Endodermal cell (in vitro differentiated cells): ENCODE measurements at regions not wholly inside any gene's neighbourhood (a gene's known extent, or its start where the extent isn't known, plus 50 kb on each side); places are given as distances from the start of the nearest gene placed in this dataset.
"Not testable (repeated sequence)": the region's sequence is repeated elsewhere in the genome, so short reads cannot be mapped to it uniquely, and the experiment has no call there.

ENCODE experiments used
- DNase-seq: peaks from one replicate; pipeline ENCODE4 v3.0.0-alpha.2; 2017
- H3K27ac ChIP-seq: 2 replicates; pipeline ENCODE4 v1.5.1; 2013; ENCODE audit warnings: mild to moderate bottlenecking, low read depth, low read length, moderate library complexity
- H3K27me3 ChIP-seq: 2 replicates; pipeline ENCODE4 v1.6.1; 2013; ENCODE audit warnings: mild to moderate bottlenecking, low read length, moderate library complexity; ENCODE audit not compliant: insufficient read depth, control insufficient read depth, poor library complexity, severe bottlenecking
- H3K36me3 ChIP-seq: 2 replicates; pipeline ENCODE4 v1.7.0; 2013; ENCODE audit warnings: mild to moderate bottlenecking, low read length, moderate library complexity; ENCODE audit not compliant: control insufficient read depth, insufficient read depth
- H3K4me1 ChIP-seq: one replicate; pipeline ENCODE4 v1.7.0; 2013; ENCODE audit warnings: low read length; ENCODE audit not compliant: control insufficient read depth, insufficient read depth
- H3K4me3 ChIP-seq: 2 replicates; pipeline ENCODE4 v1.5.1; 2013; ENCODE audit warnings: mild to moderate bottlenecking, low read length, moderate library complexity
- H3K9ac ChIP-seq: 2 replicates; pipeline ENCODE4 v1.6.1; 2013; ENCODE audit warnings: mild to moderate bottlenecking, low read length, moderate library complexity; ENCODE audit not compliant: poor library complexity, severe bottlenecking; ENCODE audit errors: extremely low read depth
- H3K9me3 ChIP-seq: 2 replicates; pipeline ENCODE4 v1.6.1; 2013; ENCODE audit warnings: mild to moderate bottlenecking, low read length, moderate library complexity; ENCODE audit not compliant: control insufficient read depth
- H3K27ac Mint-ChIP-seq: 2 replicates; pipeline ENCODE4 v1.8.0; 2020; ENCODE audit warnings: mixed read lengths
- H3K27me3 Mint-ChIP-seq: 2 replicates; pipeline ENCODE4 v1.8.0; 2021; ENCODE audit warnings: mild to moderate bottlenecking, mixed read lengths; ENCODE audit not compliant: insufficient read depth
- H3K36me3 Mint-ChIP-seq: 2 replicates; pipeline ENCODE4 v1.8.0; 2020; ENCODE audit warnings: low read depth, mixed read lengths
- H3K4me1 Mint-ChIP-seq: 2 replicates; pipeline ENCODE4 v1.8.0; 2020; ENCODE audit warnings: mixed read lengths
- H3K4me3 Mint-ChIP-seq: 2 replicates; pipeline ENCODE4 v1.8.0; 2020; ENCODE audit warnings: mild to moderate bottlenecking, moderate library complexity, mixed read lengths
- H3K9me3 Mint-ChIP-seq: 2 replicates; pipeline ENCODE4 v1.8.0; 2020; ENCODE audit warnings: mild to moderate bottlenecking, mixed read lengths
- WGBS, 2 experiments: methylation state at CpG; one replicate each; pipeline versions ENCODE4 v1.1.5 to v1.1.7; 2013; ENCODE audit warnings: missing lambda C conversion rate in 2 of 2, mixed read lengths in 1 of 2; ENCODE audit not compliant: insufficient coverage in 1 of 2, insufficient read length in 1 of 2; 5-methylcytosine and 5-hydroxymethylcytosine counted together
- TF ChIP-seq, protein P1 (sequence below): fragments of 200-600 bp; sonication (generic); conservative IDR thresholded peaks from 2 replicates; pipeline ENCODE4 v1.5.0; 2021; ENCODE audit warnings: antibody characterized with exemption, mild to moderate bottlenecking

- Mint-ChIP-seq H3K36me3 (peaks cover 26% of the 10 kb centered on the region), H3K9me3 (peaks cover 28% of the 10 kb centered on the region), H3K27ac (peak overlapping the region; percentile 69), H3K4me1 (peaks cover 32% of the 10 kb centered on the region), H3K27me3 (no peaks in the 10 kb centered on the region), H3K4me3 (no peak overlapping the region)
- H3K4me1 ChIP-seq, result peaks cover 16% of the 10 kb centered on the region
- TF ChIP-seq, protein P1, sequence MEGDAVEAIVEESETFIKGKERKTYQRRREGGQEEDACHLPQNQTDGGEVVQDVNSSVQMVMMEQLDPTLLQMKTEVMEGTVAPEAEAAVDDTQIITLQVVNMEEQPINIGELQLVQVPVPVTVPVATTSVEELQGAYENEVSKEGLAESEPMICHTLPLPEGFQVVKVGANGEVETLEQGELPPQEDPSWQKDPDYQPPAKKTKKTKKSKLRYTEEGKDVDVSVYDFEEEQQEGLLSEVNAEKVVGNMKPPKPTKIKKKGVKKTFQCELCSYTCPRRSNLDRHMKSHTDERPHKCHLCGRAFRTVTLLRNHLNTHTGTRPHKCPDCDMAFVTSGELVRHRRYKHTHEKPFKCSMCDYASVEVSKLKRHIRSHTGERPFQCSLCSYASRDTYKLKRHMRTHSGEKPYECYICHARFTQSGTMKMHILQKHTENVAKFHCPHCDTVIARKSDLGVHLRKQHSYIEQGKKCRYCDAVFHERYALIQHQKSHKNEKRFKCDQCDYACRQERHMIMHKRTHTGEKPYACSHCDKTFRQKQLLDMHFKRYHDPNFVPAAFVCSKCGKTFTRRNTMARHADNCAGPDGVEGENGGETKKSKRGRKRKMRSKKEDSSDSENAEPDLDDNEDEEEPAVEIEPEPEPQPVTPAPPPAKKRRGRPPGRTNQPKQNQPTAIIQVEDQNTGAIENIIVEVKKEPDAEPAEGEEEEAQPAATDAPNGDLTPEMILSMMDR, result no peak
- H3K36me3 ChIP-seq, result no peaks in the 10 kb centered on the region
- WGBS, 2 experiments, result 29 to 38% methylated on average over 1 to 2 of the region's 2 CpGs
- no peak overlapping the region for H3K9ac ChIP-seq
- H3K9me3 ChIP-seq, result peaks cover 24% of the 10 kb centered on the region
- H3K4me3 ChIP-seq, result peak overlapping the region; percentile 27
- no peaks in the 10 kb centered on the region for H3K27me3 ChIP-seq
- DNase-seq, result peak; percentile 62
- no peak overlapping the region for H3K27ac ChIP-seq
Measured at GRCh38 chr1:83055391-83056170, 943.4 kb downstream of the TTLL7 start.

DNA sequence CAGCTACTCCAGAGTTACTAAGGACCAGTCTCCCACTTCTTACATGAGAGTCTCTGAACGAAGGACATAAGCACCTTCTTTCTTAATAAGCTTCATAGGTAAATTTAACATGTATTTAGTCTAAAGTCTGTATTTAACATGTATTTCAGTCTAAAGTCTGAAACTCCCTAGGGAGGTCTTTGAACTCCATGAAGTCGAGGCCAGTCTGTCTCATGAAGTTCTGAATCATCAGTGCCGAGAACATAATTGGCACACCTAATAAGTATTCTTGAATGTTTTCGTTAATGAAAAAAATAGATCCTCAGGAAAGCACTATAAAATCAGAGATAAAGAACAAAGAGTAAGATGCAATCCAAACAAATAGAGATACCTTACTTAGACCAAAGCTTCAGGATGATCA is 945.5 kb downstream of the TTLL7 start:
- no peak overlapping the region for H3K4me3 Mint-ChIP-seq
- no peaks in the 10 kb centered on the region for H3K36me3 ChIP-seq
- no peak overlapping the region for H3K9ac ChIP-seq
- WGBS, 2 experiments, result 91% methylated on average over 3 of the region's 4 CpGs; no CpG with 5 or more reads in 1 of the 2 experiments
- H3K27me3 Mint-ChIP-seq, result no peaks in the 10 kb centered on the region
- peaks cover 16% of the 10 kb centered on the region for H3K4me1 ChIP-seq
- peaks cover 32% of the 10 kb centered on the region for H3K4me1 Mint-ChIP-seq
- no peak for DNase-seq
- H3K9me3 ChIP-seq, result peaks cover 37% of the 10 kb centered on the region
- no peaks in the 10 kb centered on the region for H3K27me3 ChIP-seq
- no peak overlapping the region for H3K27ac ChIP-seq
- peaks cover 42% of the 10 kb centered on the region for H3K36me3 Mint-ChIP-seq
- TF ChIP-seq, protein P1, result no peak
- H3K27ac Mint-ChIP-seq, result no peak overlapping the region
- H3K4me3 ChIP-seq, result peak overlapping the region; percentile 18
- peaks cover 47% of the 10 kb centered on the region for H3K9me3 Mint-ChIP-seq

GRCh38 chr1:83052865-83053264 is 946.1 kb downstream of the TTLL7 start:
- Mint-ChIP-seq H3K27me3 (no peaks in the 10 kb centered on the region), H3K4me1 (peaks cover 32% of the 10 kb centered on the region), H3K27ac (no peak overlapping the region), H3K9me3 (peaks cover 47% of the 10 kb centered on the region), H3K4me3 (no peak overlapping the region), H3K36me3 (peaks cover 42% of the 10 kb centered on the region)
- Histone ChIP-seq H3K27me3 (no peaks in the 10 kb centered on the region), H3K27ac (no peak overlapping the region), H3K9ac (no peak overlapping the region), H3K4me1 (peaks cover 16% of the 10 kb centered on the region), H3K9me3 (peaks cover 37% of the 10 kb centered on the region), H3K4me3 (peak overlapping the region; percentile 3), H3K36me3 (no peaks in the 10 kb centered on the region)
- DNase-seq, result no peak
- TF ChIP-seq, protein P1, result no peak

DNA sequence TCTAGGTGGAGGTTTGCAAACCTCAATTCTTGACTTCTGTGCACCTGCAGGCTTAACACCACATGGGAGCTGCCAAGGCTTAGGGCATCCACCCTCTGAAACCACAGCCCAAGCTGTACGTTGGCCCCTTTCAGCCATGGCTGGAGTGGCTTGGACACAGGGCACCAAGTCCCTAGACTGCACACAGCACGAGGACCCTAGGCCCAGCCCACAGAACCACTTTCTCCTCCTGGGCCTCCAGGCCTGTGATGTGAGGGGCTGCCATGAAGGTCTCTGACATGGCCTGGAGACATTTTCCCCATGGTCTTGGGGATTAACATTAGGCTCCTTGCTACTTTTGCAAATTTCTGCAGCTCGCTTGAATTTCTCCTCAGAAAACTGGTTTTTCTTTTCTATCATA is 947.9 kb downstream of the TTLL7 start:
- H3K36me3 ChIP-seq, H3K9ac ChIP-seq, H3K4me3 ChIP-seq, DNase-seq, H3K27me3 Mint-ChIP-seq, H3K27ac ChIP-seq, H3K27me3 ChIP-seq, H3K27ac Mint-ChIP-seq, H3K4me3 Mint-ChIP-seq: not testable (repeated sequence)
- peaks cover 21% of the 10 kb centered on the region for H3K4me1 Mint-ChIP-seq
- H3K9me3 Mint-ChIP-seq, result peaks cover 47% of the 10 kb centered on the region
- WGBS, 2 experiments, result 90 to 92% methylated on average over 1 to 3 of the region's 3 CpGs
- peaks cover 42% of the 10 kb centered on the region for H3K36me3 Mint-ChIP-seq
- H3K9me3 ChIP-seq, result peaks cover 40% of the 10 kb centered on the region
- peaks cover 12% of the 10 kb centered on the region for H3K4me1 ChIP-seq
